ENCODE measurements at regions not wholly inside any gene's neighbourhood (a gene's known extent, or its start where the extent isn't known, plus 50 kb on each side); places are given as distances from the start of the nearest gene placed in this dataset.

DNA sequence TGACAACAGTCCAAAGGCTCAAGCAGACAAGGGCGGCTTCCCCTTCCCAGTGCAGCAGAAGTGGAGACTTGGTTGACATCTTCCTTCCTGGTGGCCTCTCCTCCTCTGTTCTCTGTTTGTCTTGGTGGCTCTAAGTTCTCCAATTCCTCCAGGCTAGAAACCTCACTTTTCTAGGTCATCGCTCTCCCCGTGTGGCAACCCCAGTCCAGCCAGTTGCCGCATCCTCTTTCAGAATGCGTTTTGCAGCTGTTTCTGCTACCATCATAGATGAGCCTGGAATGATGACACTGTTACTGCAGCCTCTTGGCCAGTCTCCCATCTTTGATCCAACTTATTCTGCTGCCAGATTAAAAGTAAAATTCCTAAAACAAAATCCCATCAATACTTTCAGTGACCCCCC lies 201.5 kb downstream of the TRIM29 start:
- DNase-seq: no peak

DNA sequence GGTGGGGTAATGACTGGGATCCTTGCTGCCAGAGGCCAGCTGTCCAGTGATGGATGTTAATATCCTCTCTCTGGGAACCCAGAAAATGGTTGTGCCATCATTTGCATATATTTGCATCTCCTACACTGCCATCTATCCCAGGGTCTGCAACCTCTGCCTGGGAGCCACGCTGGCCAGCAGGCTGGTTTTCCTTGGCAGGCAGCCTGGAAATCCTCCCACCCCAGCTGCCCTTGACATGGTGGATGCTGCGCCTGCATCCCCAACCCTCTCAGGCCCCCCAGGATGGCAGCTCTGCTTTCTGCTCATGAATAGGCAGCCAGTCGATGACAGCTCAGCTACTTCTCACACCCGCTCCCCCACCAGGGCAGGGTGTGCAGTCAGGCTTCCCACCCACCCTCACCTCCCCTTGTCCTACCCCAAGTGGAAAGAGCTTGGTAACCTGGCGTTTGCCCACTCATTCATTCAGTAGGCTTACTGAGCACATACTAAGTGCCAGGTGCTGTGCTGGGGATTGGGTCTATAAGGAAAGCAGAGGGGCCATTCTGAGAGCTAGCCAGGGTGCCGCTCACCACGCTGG lies 202.5 kb downstream of the TRIM29 start:
- no peak for DNase-seq

DNA sequence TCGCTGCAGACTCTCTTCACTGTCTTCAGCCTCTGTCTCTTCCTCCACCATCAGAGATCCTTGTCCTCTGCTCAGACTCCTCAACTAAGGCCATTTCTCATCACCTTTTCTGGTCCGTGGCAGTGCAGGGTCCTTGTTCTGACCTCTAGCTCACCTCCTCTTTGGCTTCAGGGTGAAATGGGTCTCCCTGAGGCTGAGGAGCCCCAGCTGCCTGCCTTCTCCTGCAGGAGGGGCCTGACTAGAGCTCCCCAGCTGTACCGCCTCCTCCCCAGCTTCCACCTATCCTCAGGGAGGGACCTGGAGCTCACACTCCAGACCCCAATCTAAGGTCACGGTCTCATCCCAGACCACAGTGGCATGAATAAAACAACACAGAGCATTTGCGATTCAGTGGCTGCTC lies 203.0 kb downstream of the TRIM29 start:
- no peak for DNase-seq

DNA sequence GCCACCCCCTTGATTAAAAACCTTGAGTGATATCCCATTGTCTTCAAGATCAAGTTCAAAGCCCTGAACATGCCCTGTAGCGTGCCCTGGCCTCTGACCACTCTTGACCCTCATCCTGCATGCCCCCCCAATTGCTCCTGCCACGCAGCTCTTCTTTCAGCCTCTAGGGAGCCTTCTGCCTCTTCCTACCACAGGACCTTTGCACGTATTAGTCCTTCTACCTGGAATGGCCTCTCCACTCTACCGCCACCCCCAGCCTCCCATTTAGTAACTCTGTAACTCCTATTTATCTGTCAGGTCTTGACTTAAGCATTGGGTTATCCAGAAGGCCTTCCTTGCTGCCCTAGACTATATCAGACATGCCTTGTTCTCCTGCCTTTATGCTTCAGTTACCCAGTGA lies 203.6 kb downstream of the TRIM29 start:
- no peak for DNase-seq

DNA sequence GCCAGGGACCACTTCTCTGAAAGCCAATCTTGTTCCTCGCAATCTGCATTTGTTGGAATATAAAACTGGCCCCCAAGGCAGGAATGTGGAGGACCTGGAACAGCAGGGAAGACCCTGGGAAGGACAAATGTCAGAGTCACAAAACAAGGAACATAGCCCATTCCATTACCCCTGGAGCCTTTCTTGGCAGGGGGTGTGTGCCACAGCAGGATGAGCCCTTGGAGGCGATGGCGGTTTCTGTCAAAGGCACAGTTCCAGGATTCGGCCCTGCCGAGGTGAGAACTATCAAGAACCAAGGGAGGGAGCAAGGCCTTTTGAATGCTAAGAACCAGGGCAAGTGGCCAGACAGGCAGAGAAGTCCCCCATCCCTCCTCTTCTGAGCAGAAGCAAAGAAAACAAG lies 204.3 kb downstream of the TRIM29 start:
- DNase-seq: no peak

DNA sequence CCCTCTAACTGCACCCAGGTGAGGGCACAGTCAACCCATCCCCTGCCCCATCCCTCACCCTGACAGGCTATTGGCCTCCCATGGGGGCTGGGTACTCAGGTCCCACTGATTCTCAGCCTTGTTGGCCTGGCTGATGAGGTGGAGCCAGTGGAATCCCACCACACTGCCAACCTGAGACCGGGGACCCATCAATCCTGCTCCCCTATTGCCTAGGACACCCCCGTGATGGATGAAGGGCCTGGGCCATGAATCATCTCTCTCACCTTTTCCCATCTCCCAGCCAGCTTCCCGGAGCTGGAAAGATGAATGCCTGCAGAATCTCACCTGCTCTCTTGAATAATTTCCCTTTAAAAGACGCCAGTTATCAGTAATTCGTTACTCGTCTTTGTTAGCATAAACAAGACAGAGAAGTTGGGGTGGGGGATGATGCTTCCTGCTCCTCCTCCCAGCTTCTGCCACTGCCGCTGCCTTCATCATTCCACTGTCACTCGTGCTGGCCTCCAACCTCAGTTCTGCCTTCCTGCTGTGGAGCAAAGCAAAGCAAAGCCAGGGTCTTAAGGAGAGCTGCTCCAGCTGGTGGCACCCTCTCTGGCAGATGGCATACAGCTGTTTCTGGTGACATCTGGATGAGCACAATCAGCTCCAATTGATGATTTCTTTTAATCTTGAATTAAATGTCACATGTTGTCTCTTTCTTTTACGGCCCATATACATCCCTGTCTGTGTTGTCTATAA lies 204.0 kb upstream of the NECTIN1 start:
- DNase-seq: no peak

DNA sequence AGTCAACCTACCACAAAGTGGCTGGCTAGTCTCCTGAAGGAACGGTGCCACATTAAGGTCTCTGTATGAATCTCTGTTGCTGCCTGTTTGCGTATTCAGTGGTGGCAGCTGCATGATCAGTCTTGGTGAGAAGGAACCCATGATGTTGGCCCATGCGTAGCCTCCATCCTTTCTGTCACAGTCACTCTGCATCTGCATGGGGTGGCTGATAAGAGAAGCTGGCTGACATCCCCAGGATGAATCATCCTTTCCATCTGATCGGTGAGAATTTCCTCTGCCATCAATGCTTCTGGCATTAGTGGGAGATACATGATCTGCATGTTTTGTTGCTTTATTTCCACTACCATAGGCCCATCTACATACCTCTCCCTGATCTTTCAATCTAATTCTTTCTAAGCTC lies 199.0 kb upstream of the NECTIN1 start:
- no peak for DNase-seq

DNA sequence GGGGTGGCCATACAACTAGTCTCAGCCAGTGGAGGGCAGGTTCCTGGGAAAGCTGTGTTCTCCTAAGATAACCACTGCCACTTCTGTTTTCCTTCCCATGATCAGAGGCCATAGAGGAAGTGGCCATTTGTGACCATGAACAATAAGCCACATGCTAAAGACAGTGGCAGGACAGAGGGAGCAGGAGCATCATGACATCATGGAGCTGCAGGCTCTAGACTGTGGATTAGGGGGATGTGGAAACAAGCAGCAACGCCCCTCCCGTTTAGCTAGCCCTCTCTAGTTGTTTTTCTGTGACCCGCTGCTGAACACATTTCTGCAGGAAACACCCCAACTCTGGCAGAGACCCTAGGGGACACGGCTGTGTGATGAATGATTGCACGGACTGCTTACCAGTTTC lies 195.0 kb upstream of the NECTIN1 start:
- DNase-seq: no peak

DNA sequence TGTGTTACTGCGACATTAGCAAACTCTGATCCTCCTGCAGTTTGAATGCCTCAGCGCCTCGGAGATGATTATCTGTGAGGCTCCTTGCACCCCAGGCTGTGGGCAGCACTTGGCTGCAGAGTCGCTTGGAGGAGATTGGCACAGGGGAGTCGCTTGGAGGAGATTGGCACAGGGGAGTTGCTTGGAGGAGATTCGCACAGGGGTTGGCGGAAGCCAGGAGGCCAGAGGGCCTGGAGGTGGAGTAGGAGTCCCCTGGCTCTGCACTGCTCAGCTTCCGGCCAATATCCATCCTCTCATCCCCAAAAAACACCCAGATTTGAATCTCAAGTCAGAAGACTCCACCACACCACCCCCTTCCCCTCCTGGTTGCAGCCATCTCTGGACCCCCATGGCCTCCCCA lies 192.6 kb upstream of the NECTIN1 start:
- DNase-seq: no peak

DNA sequence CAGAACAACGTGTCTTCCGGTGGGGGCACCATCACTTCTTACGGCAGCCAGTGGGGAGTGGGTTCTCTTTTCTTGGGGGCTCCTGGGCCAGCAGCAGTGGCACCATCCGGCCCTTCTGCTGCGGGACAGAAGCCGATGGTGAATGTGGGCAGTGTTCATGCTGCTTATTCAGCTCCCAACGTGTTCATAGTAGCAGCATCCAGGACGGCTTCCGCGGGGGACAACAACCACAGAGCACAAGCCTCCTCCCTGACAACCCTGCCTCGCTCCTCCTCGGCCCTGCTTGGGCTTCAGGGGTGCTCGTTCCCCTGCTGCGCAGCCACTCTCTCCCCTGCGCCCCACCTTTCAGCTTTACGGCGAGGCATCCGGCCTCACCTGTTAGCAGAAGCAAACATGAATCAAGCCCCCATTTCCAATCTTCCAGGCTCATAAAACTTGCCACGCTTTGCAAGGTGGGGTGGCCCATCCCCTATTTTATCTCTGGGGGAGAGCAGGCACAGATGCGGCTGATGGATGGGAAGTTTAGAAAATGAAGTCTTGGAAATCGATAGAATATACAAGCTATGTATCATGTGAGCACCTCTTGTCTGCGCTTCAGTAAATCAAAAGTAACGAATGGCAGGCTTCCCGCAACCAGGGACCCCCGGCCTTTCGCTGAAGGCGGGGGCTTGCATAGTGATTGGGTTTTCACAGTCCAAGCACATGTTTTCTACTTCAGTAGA lies 191.8 kb upstream of the NECTIN1 start:
- no peak for DNase-seq

DNA sequence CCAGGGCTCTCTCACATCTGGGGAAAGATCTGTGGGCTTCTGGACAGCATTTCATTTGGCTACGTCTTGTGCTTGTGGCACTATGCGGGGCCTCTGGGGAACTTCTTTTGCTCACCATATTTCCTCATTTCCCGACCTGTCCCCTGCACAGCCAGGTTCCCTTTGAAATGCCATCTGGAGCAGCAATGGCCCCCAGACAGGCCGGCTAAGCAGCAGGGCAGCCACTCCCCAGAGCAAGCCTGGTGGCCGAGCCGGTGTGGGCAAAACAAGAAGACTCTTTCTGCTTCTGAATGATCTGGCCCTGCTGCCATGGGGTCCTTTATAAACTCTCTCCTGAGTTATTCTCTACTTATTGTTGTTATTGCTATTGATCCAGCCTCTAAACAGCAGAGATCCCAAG lies 190.7 kb upstream of the NECTIN1 start:
- DNase-seq: no peak

DNA sequence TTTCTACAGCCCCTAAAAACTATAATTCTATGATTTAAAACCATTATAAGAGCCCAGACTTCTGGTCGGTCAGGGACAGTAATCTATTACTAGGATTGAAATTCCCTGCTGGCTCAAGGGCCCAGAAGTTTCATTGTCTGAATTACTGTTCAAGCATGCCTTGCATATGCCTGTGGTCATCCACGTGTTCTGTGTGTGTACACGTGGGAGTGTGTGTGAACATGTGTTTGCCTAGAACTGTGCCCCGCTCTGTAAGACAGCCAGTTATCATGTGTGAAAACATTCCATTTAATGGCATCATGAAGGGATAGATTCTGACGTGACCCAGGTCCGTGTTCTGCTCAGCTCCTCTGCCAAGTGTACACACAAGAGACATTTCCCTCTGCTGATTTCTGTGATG lies 189.3 kb upstream of the NECTIN1 start:
- no peak for DNase-seq

DNA sequence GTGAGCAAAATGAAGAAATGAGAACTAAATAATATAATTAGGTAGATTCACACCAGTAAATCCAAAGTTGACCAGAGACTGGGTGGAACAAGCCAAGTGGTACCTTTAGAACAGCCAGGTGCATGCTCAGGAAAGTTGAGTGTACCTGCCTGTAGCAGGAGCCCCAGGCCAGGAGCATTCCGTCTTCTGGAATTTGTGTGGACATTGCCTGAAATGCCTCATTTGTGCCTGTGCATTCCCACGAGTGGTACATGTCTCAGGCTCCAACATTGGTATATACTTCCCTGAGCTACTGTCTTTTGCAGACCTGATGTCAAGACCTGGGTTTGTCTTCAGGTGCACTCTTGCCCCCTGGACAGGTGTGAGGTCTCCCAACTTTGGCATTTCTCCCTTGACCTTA lies 187.6 kb upstream of the NECTIN1 start:
- DNase-seq: no peak

DNA sequence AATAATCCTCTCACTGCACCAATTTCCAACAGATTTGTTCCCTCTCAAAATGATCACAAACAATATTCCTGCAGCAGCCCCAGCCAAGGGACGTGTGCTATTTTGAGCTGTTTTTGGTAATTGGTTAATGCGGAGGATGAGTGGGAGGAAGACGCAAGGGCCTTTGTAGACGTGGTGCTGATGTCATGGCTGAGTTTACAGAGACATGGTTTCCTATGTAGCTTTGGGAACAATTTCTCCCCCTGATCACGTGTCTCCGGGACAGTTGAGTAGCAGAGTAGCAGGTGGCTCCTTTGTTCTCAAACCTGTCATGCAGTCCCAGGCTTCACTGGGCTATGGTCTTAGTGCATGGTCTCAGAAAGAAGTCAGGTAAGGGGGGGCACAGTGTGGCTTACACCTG lies 183.2 kb upstream of the NECTIN1 start:
- DNase-seq: no peak

DNA sequence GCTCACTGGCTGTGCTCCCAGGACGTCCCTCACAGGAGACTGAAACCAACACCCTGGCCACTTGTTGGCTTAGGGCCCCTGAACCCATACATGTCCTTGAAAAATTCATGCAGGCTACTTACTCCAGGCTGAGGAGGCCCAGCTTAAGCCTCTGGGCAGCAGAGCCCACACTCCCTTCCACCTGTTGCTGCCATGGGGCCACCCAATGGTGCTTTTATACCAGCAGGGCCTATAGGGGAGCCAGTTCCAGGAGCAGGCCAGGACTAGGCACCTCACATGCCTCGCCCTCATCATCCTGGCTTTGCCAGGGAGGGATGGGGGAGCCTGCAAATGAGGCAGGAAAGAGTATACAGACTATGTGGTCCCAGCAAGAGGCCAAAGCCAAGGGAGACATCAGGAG lies 181.7 kb upstream of the NECTIN1 start:
- DNase-seq: no peak

DNA sequence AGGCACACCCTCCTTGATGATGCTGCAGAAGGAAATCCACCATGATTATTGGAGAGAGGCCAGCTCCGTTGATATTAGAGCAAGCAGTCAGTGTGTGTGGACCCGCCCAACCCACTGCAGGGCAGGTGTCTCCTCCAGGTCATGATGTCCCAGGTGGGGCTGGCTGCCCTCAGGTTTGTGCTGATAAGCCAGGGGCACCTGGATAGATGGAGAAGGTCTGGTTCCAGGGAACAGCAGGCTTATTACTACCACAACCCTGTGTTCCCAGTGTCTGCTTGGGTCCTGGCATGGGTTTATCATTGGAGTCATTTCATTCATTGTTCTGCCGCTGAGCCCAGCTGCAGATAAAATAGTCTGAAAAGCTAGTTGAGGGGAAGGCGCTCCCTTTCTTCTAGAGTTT lies 181.1 kb upstream of the NECTIN1 start:
- no peak for DNase-seq

DNA sequence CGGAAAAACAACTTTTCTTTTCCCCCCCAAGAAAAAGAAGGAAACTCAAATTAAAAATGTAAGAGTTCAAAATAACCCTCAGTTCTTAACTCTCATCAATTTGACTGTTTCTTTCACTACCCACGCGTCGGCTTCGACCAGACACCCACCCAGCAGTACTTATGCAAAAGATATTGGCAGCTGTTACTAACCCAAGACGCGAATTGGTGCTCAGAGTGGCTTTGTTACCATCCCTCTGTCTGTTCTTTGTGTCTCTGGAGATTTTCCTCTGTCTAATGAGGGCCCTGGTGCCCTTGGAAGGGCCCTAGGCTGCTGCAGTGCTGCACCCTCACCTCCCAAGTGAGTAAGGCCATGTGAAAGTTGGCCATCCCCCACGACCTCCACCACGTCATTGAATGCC lies 180.5 kb upstream of the NECTIN1 start:
- DNase-seq: no peak

DNA sequence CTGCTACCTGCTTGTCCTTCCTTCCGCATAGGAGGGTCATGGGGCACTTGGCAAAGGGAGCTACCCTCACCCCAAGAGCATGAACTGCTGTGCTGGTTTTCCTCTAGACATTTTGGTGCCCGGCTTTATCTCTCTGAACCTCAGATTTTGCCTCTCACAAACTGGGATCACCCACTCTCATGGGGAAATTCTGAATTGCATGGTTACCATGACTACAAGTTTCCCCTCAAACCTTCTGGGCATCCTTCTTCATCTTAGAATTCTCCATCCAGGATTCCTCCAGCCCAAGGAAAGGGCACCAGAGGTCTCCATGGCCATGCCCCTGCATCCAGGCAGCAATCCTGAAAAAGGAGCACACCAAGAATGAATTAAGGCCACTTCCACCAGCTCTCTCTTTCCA lies 180.1 kb upstream of the NECTIN1 start:
- DNase-seq: no peak

DNA sequence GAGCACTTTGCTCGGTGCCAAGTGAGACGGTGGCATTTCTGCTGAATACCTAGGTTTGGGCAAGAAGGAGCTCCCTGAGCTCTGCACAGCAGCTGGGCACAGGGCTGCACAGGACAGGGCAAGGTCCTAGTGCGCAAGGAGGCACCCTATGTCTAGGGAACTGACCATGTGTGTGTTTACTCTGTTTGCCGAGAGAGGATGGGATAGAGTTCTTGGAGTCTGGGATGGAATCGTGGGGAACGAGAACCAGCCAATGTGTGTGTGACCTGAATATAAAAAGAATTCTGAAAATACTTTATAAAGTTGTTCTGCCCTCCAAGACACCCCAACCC lies 179.5 kb upstream of the NECTIN1 start:
- DNase-seq: no peak

DNA sequence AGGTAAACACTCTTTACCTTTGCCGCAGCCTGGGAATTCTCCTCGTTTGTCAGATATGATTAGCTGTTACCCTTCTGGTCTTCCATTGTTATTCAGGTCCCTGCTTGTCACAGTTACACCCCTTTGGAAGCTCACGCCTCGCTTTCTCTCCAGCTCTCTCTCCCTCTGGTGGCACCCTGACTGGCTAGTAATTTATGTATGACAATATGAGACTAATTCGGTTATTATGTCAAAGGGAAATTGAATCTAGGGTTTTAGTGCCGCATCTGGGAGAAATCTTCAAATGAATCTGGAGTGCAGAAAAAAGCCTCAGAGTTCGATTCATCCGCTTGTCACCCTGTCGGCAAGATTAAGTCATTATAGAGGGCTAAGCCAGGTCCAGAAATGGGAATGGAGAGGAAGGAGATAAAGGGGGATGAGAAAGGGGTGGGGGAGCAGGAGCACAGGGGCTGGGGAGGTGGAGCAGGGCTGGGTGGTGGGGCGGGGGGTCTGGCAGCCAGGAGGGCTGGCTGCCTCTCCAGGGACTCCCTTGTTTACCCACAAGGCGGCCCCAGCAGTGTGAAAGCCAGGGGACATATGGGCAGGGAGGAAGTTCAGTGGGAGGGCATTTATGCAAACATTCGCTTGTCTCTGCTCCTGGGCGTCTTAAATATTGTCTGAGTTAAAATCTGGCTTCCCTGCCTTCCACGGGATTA lies 179.0 kb upstream of the NECTIN1 start:
- no peak for DNase-seq

DNA sequence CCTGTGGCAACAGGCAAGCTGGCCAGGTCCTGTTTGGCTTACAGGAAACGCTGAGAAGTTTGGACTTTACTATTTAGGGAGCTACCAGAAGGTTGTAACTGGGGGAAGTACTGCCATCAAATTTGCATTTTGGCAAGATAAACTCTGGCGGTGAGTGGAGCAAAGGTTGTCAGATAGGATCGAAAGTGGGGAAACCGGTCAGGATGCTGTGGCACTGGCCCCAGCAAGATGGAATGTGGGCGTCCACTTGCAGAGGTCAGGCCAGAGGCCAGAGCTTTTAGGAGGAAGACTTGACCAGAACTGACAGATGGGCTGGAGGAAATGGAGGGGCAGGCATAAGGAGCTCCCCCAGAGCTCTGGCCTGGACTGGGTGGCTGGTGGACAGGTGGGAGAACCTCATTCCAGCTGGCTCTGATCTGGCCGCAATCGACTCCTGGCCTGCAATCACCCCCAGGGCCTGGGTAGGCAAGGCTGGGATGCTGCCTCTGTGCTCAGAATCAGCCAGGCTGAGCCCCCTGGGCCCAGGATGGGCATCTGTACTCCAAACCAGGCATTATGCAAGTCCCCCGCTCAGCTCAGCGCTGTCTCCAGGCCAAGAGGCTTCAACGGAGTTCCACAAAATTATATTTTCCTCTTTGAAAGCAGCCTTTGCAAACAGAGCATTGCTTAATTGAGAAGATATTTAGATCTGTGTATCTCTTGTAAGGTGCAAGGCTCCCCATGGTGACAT lies 178.3 kb upstream of the NECTIN1 start:
- no peak for DNase-seq

DNA sequence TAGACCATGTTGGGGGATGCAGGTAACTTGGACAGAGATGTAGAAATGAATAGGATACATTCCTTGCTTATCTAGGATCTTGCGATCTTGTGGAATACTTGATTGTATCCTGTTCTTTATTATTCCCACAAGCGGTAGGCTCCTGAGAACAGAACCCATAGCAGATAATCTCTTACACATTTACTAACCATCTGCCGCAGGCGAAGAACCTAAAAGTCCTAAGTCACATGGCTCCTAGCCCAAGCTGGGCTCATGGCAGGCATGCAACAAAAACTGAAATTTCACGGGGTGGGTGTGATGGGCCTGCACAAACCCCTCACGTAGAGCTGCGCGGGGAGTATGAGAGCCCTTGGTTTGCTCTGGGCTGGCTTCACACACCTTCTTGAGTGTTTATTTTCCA lies 177.4 kb upstream of the NECTIN1 start:
- DNase-seq: no peak

DNA sequence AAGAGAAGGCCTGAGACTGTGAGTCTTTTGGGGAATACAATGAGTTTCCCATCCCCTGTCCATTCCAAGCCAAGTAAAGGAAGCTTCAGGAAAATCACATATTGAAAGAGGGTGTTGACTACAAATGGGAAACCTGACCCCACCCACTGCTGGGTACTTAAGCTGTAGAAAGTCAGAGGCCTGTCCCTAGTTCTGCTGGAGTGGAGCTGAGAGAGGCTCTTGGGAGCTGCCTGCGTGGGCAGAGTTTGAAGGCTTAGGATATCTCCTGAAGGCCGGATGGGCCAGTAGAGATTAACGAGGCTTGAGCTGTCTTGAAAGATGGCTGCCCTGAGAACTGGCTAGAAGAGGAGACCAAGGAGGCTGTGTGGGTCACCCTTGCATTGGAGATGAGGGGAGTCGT lies 176.2 kb upstream of the NECTIN1 start:
- no peak for DNase-seq

All from fibroblast of skin of right biceps (primary cell).